Cardiac muscle cell (in vitro differentiated cells and primary cell): ENCODE measurements at regions not wholly inside any gene's neighbourhood (a gene's known extent, or its start where the extent isn't known, plus 50 kb on each side); places are given as distances from the start of the nearest gene placed in this dataset.

Experiments used
- DNase-seq, 2 donors: peaks; one replicate each; pipeline versions ENCODE4 v3.0.0 to v3.0.0-alpha.2; 2010 to 2017; ENCODE audit warnings: low read depth in 1 of 2, low spot score in 1 of 2
- H3K27ac ChIP-seq: fragments of 200-600 bp; sonication (generic); 2 replicates; pipeline ENCODE4 v1.5.1; 2016
- H3K27me3 ChIP-seq: fragments of 200-600 bp; sonication (generic); 2 replicates; pipeline ENCODE4 v1.6.0; 2016; ENCODE audit warnings: control low read depth
- H3K36me3 ChIP-seq: fragments of 200-600 bp; sonication (generic); 2 replicates; pipeline ENCODE4 v1.5.1; 2016; ENCODE audit warnings: control low read depth
- H3K4me1 ChIP-seq: fragments of 200-600 bp; sonication (generic); 2 replicates; pipeline ENCODE4 v1.8.1; 2017; ENCODE audit warnings: low read depth, mild to moderate bottlenecking, mixed run types
- H3K4me3 ChIP-seq: fragments of 200-600 bp; sonication (generic); 2 replicates; pipeline ENCODE4 v1.5.1; 2016; ENCODE audit warnings: mild to moderate bottlenecking
- H3K9me3 ChIP-seq: fragments of 200-600 bp; sonication (generic); 2 replicates; pipeline ENCODE4 v1.5.1; 2017; ENCODE audit warnings: low read depth, mild to moderate bottlenecking, control low read depth
- TF ChIP-seq, protein P1 (sequence below): IDR thresholded peaks from 2 replicates; pipeline ENCODE4 v1.5.1; 2012; ENCODE audit warnings: low read depth, mild to moderate bottlenecking, low read length

- DNase-seq, result no peak
- Histone ChIP-seq H3K36me3 (no peaks in the 10 kb centered on the region), H3K27ac (no peak overlapping the region), H3K27me3 (no peaks in the 10 kb centered on the region), H3K9me3 (no peaks in the 10 kb centered on the region), H3K4me1 (peaks cover 10% of the 10 kb centered on the region), H3K4me3 (no peak overlapping the region)
- TF ChIP-seq, protein P1, sequence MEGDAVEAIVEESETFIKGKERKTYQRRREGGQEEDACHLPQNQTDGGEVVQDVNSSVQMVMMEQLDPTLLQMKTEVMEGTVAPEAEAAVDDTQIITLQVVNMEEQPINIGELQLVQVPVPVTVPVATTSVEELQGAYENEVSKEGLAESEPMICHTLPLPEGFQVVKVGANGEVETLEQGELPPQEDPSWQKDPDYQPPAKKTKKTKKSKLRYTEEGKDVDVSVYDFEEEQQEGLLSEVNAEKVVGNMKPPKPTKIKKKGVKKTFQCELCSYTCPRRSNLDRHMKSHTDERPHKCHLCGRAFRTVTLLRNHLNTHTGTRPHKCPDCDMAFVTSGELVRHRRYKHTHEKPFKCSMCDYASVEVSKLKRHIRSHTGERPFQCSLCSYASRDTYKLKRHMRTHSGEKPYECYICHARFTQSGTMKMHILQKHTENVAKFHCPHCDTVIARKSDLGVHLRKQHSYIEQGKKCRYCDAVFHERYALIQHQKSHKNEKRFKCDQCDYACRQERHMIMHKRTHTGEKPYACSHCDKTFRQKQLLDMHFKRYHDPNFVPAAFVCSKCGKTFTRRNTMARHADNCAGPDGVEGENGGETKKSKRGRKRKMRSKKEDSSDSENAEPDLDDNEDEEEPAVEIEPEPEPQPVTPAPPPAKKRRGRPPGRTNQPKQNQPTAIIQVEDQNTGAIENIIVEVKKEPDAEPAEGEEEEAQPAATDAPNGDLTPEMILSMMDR, result no peak
These were observed 93.2 kb downstream of the C17orf67 start for GRCh38 chr17:56740481-56740880.
